T-cell (primary cell): ENCODE measurements at regions not wholly inside any gene's neighbourhood (a gene's known extent, or its start where the extent isn't known, plus 50 kb on each side); places are given as distances from the start of the nearest gene placed in this dataset.

ENCODE experiments used
- ATAC-seq, 4 experiments: fragments of 200-7000 bp in 3 of 4; fragments of 150-1000 bp in 1 of 4; cut with Tn5 transposase; replicated peaks in 1 of 4; 1 replicate in 3 of 4; 2 replicates in 1 of 4; pipeline ENCODE4 v1.10.0; 2021; ENCODE audit warnings: moderate library complexity in 3 of 4, mild to moderate bottlenecking in 2 of 4, moderate number of reproducible peaks in 1 of 4
- CTCF ChIA-PET, 2 donors: fragments of 300-600 bp; sonication (Branson Sonifier 250); formaldehyde crosslinking; loops; one replicate each; lab custom pipeline; 2022; ENCODE audit warnings: antibody characterized with exemption in 2 of 2; lab: Charles Lee
- POLR2A ChIA-PET, 2 donors: fragments of 300-600 bp; sonication (Branson Sonifier 250); formaldehyde crosslinking; loops; one replicate each; lab custom pipeline; 2022; ENCODE audit warnings: antibody characterized with exemption in 2 of 2; lab: Charles Lee
- DNase-seq, 35 experiments: peaks; one replicate each; pipeline versions ENCODE4 v3.0.0 to v3.0.0-alpha.2; 2013 to 2023
- H3K27ac ChIP-seq: one replicate; pipeline ENCODE4 v1.5.1; 2013; ENCODE audit warnings: low read length
- H3K27me3 ChIP-seq, 2 experiments: replicated peaks in 1 of 2; 1 replicate in 1 of 2; 2 replicates in 1 of 2; pipeline versions ENCODE4 v1.6.1 to v1.7.0; 2013; ENCODE audit warnings: low read length in 1 of 2, mixed read lengths in 1 of 2; ENCODE audit not compliant: control insufficient read depth in 2 of 2, insufficient read depth in 2 of 2; ENCODE audit errors: extremely low read depth in 1 of 2
- H3K36me3 ChIP-seq, 2 donors: 1 replicate in 1 of 2; 2 replicates in 1 of 2; pipeline versions ENCODE4 v1.6.1 to v1.7.0; 2013; ENCODE audit warnings: low read length in 1 of 2; ENCODE audit not compliant: control insufficient read depth in 2 of 2, insufficient read depth in 1 of 2; ENCODE audit errors: extremely low read depth in 1 of 2
- H3K4me1 ChIP-seq, 2 experiments: 1 replicate in 1 of 2; 2 replicates in 1 of 2; pipeline versions ENCODE4 v1.6.1 to v1.7.0; 2013; ENCODE audit warnings: low read length in 2 of 2, mixed read lengths in 1 of 2; ENCODE audit not compliant: insufficient read depth in 2 of 2, control insufficient read depth in 1 of 2; ENCODE audit errors: extremely low read depth in 1 of 2
- H3K4me3 ChIP-seq, 2 donors: 1 replicate in 1 of 2; 2 replicates in 1 of 2; pipeline versions ENCODE4 v1.5.1 to v1.7.0; 2013; ENCODE audit warnings: mild to moderate bottlenecking in 2 of 2, low read length in 1 of 2, moderate library complexity in 1 of 2; ENCODE audit not compliant: control insufficient read depth in 1 of 2; ENCODE audit errors: extremely low read depth in 1 of 2
- H3K9me3 ChIP-seq: 2 replicates; pipeline ENCODE4 v1.7.0; 2013
- H3K27ac Mint-ChIP-seq, 2 donors: one replicate each; pipeline ENCODE4 v1.8.0; 2020 to 2021; ENCODE audit warnings: mild to moderate bottlenecking in 2 of 2, mixed read lengths in 2 of 2
- H3K27me3 Mint-ChIP-seq, 2 donors: one replicate each; pipeline ENCODE4 v1.8.0; 2021 to 2022; ENCODE audit warnings: mixed read lengths in 2 of 2
- H3K36me3 Mint-ChIP-seq: one replicate; pipeline ENCODE4 v1.8.0; 2021; ENCODE audit warnings: mixed read lengths
- H3K4me1 Mint-ChIP-seq, 3 donors: one replicate each; pipeline ENCODE4 v1.8.0; 2020 to 2022; ENCODE audit warnings: mixed read lengths in 3 of 3, mild to moderate bottlenecking in 1 of 3
- H3K4me3 Mint-ChIP-seq, 3 donors: one replicate each; pipeline ENCODE4 v1.8.0; 2020 to 2022; ENCODE audit warnings: mild to moderate bottlenecking in 3 of 3, mixed read lengths in 3 of 3, moderate library complexity in 3 of 3
- H3K9me3 Mint-ChIP-seq, 3 donors: one replicate each; pipeline ENCODE4 v1.8.0; 2020 to 2022; ENCODE audit warnings: mixed read lengths in 3 of 3
- WGBS: methylation state at CpG from one replicate; pipeline ENCODE4 v1.1.5; 2013; ENCODE audit warnings: missing lambda C conversion rate; ENCODE audit not compliant: insufficient coverage; 5-methylcytosine and 5-hydroxymethylcytosine counted together

DNA sequence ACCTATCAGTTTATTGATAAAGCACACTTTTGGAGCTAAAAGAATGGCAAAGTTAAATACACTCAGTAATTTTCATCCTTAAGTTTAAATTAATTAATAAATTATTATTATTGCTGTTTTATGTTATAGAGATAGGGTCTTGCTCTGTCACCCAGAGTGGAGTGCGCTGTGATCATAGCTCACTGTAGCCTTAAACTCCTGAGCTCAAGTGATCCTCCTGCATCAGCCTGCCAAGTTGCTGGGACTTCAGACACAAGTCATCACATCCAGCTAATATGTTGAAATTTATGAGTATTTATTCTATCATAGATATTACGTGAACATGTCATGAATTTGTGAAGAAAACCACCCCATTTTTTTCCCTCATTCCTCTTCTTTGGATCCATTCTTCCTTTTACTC, 64.2 kb downstream of the GJA1 start:
- Mint-ChIP-seq H3K4me1 (peaks cover 0 to 4% (median 3%) of the 10 kb centered on the region in 3 donors), H3K27me3 (peaks cover 0 to 2% of the 10 kb centered on the region in 2 donors), H3K9me3 (no peaks in the 10 kb centered on the region), H3K27ac (no peak overlapping the region), H3K4me3 (no peak overlapping the region), H3K36me3 (no peaks in the 10 kb centered on the region)
- Histone ChIP-seq H3K27ac (no peak overlapping the region), H3K9me3 (no peaks in the 10 kb centered on the region), H3K4me3 (no peak overlapping the region), H3K4me1 (no peaks in the 10 kb centered on the region), H3K36me3 (no peaks in the 10 kb centered on the region), H3K27me3 (no peaks in the 10 kb centered on the region)
- ATAC-seq (no peak), DNase-seq (no peak)
- ChIA-PET CTCF (no interaction called here), POLR2A (no interaction called here)
- no CpG with 5 or more reads among the region's 2 CpGs for WGBS

DNA sequence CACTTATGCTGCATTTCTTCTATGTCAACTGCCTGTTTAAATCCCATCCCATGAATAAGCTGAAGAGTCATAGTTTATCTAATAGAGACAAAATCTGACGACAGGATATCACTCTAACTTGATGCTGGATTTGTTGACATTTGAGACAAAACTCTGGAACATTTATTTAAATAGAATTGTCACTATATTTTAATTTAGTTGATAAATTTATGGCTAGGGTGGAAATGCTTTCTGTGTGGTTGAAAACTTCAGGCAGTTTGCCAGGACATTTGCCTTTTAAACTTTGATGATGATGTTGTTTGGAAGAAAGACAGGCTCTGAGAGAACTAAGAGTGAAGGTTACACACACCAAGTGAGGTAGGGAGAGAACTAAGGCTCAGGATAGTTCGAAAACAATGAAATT, 68.1 kb downstream of the GJA1 start:
- no peaks in the 10 kb centered on the region for H3K4me1 ChIP-seq
- ChIA-PET POLR2A (no interaction called here), CTCF (no interaction called here)
- H3K36me3 Mint-ChIP-seq = no peaks in the 10 kb centered on the region
- H3K4me3 ChIP-seq = no peak overlapping the region
- H3K9me3 ChIP-seq = no peaks in the 10 kb centered on the region
- no peak for DNase-seq
- H3K27me3 ChIP-seq = no peaks in the 10 kb centered on the region
- no peak overlapping the region for H3K27ac Mint-ChIP-seq
- H3K4me3 Mint-ChIP-seq = no peak overlapping the region
- no peak for ATAC-seq
- peaks cover 0 to 2% of the 10 kb centered on the region in 2 donors for H3K27me3 Mint-ChIP-seq
- H3K9me3 Mint-ChIP-seq = no peaks in the 10 kb centered on the region
- no CpG with 5 or more reads among the region's 2 CpGs for WGBS
- no peaks in the 10 kb centered on the region for H3K36me3 ChIP-seq
- H3K27ac ChIP-seq = no peak overlapping the region
- peaks cover 0 to 4% (median 3%) of the 10 kb centered on the region in 3 donors for H3K4me1 Mint-ChIP-seq

DNA sequence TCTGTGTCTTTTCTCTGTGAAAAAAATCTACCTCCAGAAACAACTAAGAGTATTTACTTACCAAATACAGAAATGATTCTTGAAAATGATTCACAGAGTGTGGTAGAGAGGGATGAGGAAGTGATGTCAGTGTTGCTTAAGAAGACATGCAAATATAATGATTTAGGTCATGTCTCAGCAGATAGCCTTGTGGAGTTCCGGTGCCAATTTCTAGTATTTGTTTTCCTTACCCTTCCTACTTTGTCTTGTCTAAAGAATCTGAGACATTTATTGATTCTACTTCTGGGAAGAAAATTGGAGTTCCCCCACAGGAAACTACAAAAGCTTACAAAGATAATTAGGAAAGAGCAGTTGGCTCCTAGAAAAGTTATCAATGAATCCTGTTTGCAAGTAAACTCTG, 68.8 kb downstream of the GJA1 start:
- Histone ChIP-seq H3K4me3 (no peak overlapping the region), H3K4me1 (no peaks in the 10 kb centered on the region), H3K36me3 (no peaks in the 10 kb centered on the region), H3K27ac (no peak overlapping the region), H3K27me3 (no peaks in the 10 kb centered on the region), H3K9me3 (no peaks in the 10 kb centered on the region)
- Mint-ChIP-seq H3K27me3 (peaks cover 0 to 2% of the 10 kb centered on the region in 2 donors), H3K27ac (no peak overlapping the region), H3K9me3 (no peaks in the 10 kb centered on the region), H3K4me1 (peaks cover 0 to 4% (median 3%) of the 10 kb centered on the region in 3 donors), H3K4me3 (no peak overlapping the region), H3K36me3 (no peaks in the 10 kb centered on the region)
- ChIA-PET POLR2A (no interaction called here), CTCF (no interaction called here)
- no CpG with 5 or more reads among the region's 1 CpG for WGBS
- ATAC-seq (no peak), DNase-seq (no peak)

DNA sequence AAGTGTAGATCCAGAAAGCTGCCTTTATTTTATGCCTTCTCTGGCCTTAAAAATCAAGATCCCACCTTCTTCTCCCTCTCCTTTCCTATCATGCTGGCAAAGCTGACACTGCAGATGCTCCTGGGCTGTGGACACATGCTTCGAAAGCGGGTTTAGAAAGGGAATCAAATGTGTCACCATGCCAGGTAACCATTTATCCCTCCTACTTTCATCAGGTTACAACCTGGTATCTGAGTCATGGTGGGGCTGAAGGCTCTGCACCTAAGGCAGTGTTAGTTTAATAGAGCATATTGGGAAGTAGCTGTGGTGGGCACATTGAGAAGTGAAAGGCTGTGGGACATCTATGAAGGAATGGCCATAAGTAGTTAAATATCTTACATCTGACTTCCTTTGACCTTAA, 69.8 kb downstream of the GJA1 start:
- Mint-ChIP-seq H3K4me3 (no peak overlapping the region), H3K27ac (no peak overlapping the region), H3K27me3 (no peaks in the 10 kb centered on the region), H3K36me3 (no peaks in the 10 kb centered on the region), H3K9me3 (no peaks in the 10 kb centered on the region), H3K4me1 (peaks cover 0 to 4% (median 3%) of the 10 kb centered on the region in 3 donors)
- H3K9me3 ChIP-seq = no peaks in the 10 kb centered on the region
- H3K27me3 ChIP-seq = no peaks in the 10 kb centered on the region
- ChIA-PET POLR2A (no interaction called here), CTCF (no interaction called here)
- no peak for DNase-seq
- H3K27ac ChIP-seq = no peak overlapping the region
- no peaks in the 10 kb centered on the region for H3K36me3 ChIP-seq
- ATAC-seq = no peak
- no peaks in the 10 kb centered on the region for H3K4me1 ChIP-seq
- WGBS = no CpG with 5 or more reads among the region's 2 CpGs
- no peak overlapping the region for H3K4me3 ChIP-seq

DNA sequence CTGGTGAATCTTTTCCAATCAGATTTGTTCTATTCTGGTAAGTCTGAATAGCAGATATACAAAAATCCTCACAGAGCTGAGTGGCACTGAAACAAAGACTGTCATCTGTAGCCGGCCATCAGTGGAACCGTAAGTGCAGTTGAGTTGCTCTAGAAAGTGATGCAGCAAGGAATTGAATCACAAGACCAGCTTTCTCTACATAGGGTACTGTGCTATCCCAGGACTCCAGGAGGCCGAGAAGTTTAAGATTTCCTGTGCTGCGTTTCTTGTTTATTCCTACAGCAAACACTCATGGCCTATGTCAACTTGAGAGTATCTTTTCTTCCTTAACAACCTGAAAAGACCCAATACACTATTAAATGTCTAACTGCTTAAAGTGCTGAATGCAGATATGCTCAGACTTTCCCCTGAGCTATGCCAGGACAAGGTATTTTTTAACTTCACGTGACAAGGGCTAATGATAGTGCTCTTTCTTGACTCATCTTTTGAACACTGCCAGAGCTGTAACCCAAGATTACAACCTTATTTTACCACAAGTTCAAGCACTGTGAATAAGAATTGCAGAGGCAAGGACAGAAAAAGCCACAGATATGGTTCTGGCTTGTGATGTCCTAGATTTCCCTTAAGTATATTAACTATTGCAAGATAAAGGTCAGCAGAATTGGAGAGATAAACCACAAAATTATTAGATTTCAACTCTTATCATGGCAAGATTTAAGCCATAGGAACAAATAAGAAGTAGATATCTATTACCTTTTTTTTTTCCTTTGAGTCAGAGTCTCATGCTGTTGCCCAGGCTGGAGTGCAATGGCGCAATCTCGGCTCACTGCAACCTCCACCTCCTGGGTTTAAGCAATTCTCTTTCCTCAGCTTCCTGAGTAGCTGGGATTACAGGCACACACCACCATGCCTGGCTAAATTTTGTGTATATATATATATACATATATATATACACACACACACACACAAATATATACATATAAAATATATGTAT, 71.6 kb downstream of the GJA1 start:
- Mint-ChIP-seq H3K4me3 (no peak overlapping the region), H3K27me3 (no peaks in the 10 kb centered on the region), H3K27ac (no peak overlapping the region), H3K4me1 (peaks cover 0 to 4% (median 3%) of the 10 kb centered on the region in 3 donors), H3K9me3 (no peaks in the 10 kb centered on the region), H3K36me3 (no peaks in the 10 kb centered on the region)
- H3K27me3 ChIP-seq = no peaks in the 10 kb centered on the region
- no peaks in the 10 kb centered on the region for H3K9me3 ChIP-seq
- no peak overlapping the region for H3K4me3 ChIP-seq
- WGBS = 93% methylated on average over 5 of the region's 7 CpGs
- H3K36me3 ChIP-seq = no peaks in the 10 kb centered on the region
- no peaks in the 10 kb centered on the region for H3K4me1 ChIP-seq
- no peak overlapping the region for H3K27ac ChIP-seq
- CTCF ChIA-PET = no interaction called here
- DNase-seq (no peak), ATAC-seq (no peak)
- POLR2A ChIA-PET = no interaction called here

DNA sequence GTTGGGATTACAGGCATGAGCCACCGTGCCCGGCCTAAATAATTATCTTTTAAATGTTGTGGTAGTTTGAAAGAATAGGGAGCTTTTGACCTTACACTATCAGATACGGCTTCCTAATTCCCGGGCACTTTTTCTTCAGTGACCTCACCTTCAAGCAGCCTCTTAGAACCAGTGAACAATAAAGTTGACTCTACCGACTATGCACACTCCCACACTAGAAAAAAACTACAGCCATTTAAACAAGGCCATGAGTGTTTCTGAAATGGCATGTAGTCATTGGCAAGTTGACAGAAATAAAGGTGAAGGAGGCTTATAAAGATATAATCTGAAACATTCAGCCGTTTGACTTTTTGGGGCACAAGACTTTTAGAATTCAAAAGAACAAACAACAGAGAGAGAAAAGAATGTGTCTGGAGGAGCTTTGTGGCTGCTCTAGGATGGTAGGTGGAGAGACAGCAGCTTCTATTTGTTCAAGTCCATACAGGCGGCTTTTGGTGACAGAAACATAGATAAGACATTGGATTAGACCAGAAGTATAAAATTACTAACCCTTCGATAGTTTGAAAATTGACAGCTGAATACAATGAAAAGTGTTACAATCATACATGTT, 75.2 kb downstream of the GJA1 start:
- no peak overlapping the region for H3K27ac ChIP-seq
- DNase-seq (no peak), ATAC-seq (no peak)
- H3K4me1 ChIP-seq = no peaks in the 10 kb centered on the region
- H3K9me3 ChIP-seq = no peaks in the 10 kb centered on the region
- H3K27me3 Mint-ChIP-seq = no peaks in the 10 kb centered on the region
- CTCF ChIA-PET = no interaction called here
- no peaks in the 10 kb centered on the region for H3K9me3 Mint-ChIP-seq
- no peaks in the 10 kb centered on the region for H3K36me3 Mint-ChIP-seq
- WGBS = no CpG with 5 or more reads among the region's 8 CpGs
- H3K36me3 ChIP-seq = no peaks in the 10 kb centered on the region
- H3K27ac Mint-ChIP-seq = no peak overlapping the region
- H3K4me3 ChIP-seq = no peak overlapping the region
- POLR2A ChIA-PET = no interaction called here
- no peaks in the 10 kb centered on the region for H3K27me3 ChIP-seq
- no peaks in the 10 kb centered on the region for H3K4me1 Mint-ChIP-seq
- no peak overlapping the region for H3K4me3 Mint-ChIP-seq
